ENCODE measurements at regions not wholly inside any gene's neighbourhood (a gene's known extent, or its start where the extent isn't known, plus 50 kb on each side); places are given as distances from the start of the nearest gene placed in this dataset.

- no peak for DNase-seq (ENCODE audit: low spot score)
These were observed 485.5 kb upstream of the SEMA6A start for GRCh38 chr5:117060099-117060498.

- DNase-seq (ENCODE audit: low spot score) = no peak
These were observed 484.1 kb upstream of the SEMA6A start for GRCh38 chr5:117058740-117059139.

- no peak for DNase-seq (ENCODE audit: low spot score)
These were observed 480.9 kb upstream of the SEMA6A start for GRCh38 chr5:117055517-117055916.

GRCh38 chr5:117054911-117055310 is 480.3 kb upstream of the SEMA6A start:
- DNase-seq (ENCODE audit: low spot score) = no peak

- DNase-seq (ENCODE audit: low spot score) = no peak
These were observed 479.5 kb upstream of the SEMA6A start for GRCh38 chr5:117054141-117054540.

- DNase-seq (ENCODE audit: low spot score) = no peak
These were observed 467.4 kb upstream of the SEMA6A start for GRCh38 chr5:117041926-117042595.

GRCh38 chr5:117039035-117039434 is 464.4 kb upstream of the SEMA6A start:
- peak; percentile 13 for DNase-seq (ENCODE audit: low spot score)

GRCh38 chr5:117027384-117027783 is 452.8 kb upstream of the SEMA6A start:
- no peak for DNase-seq (ENCODE audit: low spot score)

- DNase-seq (ENCODE audit: low spot score) = no peak
These were observed 446.4 kb upstream of the SEMA6A start for GRCh38 chr5:117020999-117021398.

GRCh38 chr5:117013280-117013877 is 438.8 kb upstream of the SEMA6A start:
- no peak for DNase-seq (ENCODE audit: low spot score)

GRCh38 chr5:117010574-117010973 is 436.0 kb upstream of the SEMA6A start:
- DNase-seq (ENCODE audit: low spot score) = no peak

GRCh38 chr5:116998024-116998423 is 423.4 kb upstream of the SEMA6A start:
- DNase-seq (ENCODE audit: low spot score) = no peak

- no peak for DNase-seq (ENCODE audit: low spot score)
These were observed 418.1 kb upstream of the SEMA6A start for GRCh38 chr5:116992681-116993080.

GRCh38 chr5:116989995-116990394 is 415.4 kb upstream of the SEMA6A start:
- DNase-seq (ENCODE audit: low spot score) = no peak

- no peak for DNase-seq (ENCODE audit: low spot score)
These were observed 407.4 kb upstream of the SEMA6A start for GRCh38 chr5:116982035-116982434.

GRCh38 chr5:116980581-116980980 is 406.0 kb upstream of the SEMA6A start:
- DNase-seq (ENCODE audit: low spot score) = no peak

- no peak for DNase-seq (ENCODE audit: low spot score)
These were observed 402.1 kb upstream of the SEMA6A start for GRCh38 chr5:116976767-116977166.

GRCh38 chr5:116971131-116971530 is 396.5 kb upstream of the SEMA6A start:
- DNase-seq (ENCODE audit: low spot score) = no peak

GRCh38 chr5:116970318-116970717 is 395.7 kb upstream of the SEMA6A start:
- peak; percentile 35 for DNase-seq (ENCODE audit: low spot score)

- DNase-seq (ENCODE audit: low spot score) = no peak
These were observed 389.8 kb upstream of the SEMA6A start for GRCh38 chr5:116964438-116964837.

- no peak for DNase-seq (ENCODE audit: low spot score)
These were observed 386.4 kb upstream of the SEMA6A start for GRCh38 chr5:116961021-116961420.

- no peak for DNase-seq (ENCODE audit: low spot score)
These were observed 385.2 kb upstream of the SEMA6A start for GRCh38 chr5:116959843-116960242.

GRCh38 chr5:116953251-116953930 is 378.8 kb upstream of the SEMA6A start:
- no peak for DNase-seq (ENCODE audit: low spot score)
